Heart right ventricle (tissue), 16 donors: ENCODE measurements at regions not wholly inside any gene's neighbourhood (a gene's known extent, or its start where the extent isn't known, plus 50 kb on each side); places are given as distances from the start of the nearest gene placed in this dataset.

Source experiments
- ATAC-seq, 8 donors: fragments of 200-7000 bp; cut with Tn5 transposase; one replicate each; pipeline ENCODE4 v1.9.1; 2020; ENCODE audit warnings: mild to moderate bottlenecking in 8 of 8, moderate library complexity in 8 of 8, moderate number of reproducible peaks in 1 of 8
- DNase-seq, 2 donors: peaks; one replicate each; pipeline ENCODE4 v3.0.0-alpha.2; 2020
- H3K27ac ChIP-seq, 10 donors: fragments of 200-600 bp; sonication (generic) in 2 of 10; one replicate each; pipeline versions ENCODE4 v1.5.0 to v1.8.0; 2020 to 2022; ENCODE audit warnings: mild to moderate bottlenecking in 3 of 10
- H3K27me3 ChIP-seq, 7 donors: fragments of 200-600 bp; one replicate each; pipeline ENCODE4 v1.8.0; 2021 to 2022; ENCODE audit warnings: mild to moderate bottlenecking in 2 of 7
- H3K36me3 ChIP-seq, 9 donors: fragments of 200-600 bp; sonication (generic) in 1 of 9; one replicate each; pipeline versions ENCODE4 v1.5.0 to v1.8.0; 2020 to 2022; ENCODE audit warnings: mild to moderate bottlenecking in 2 of 9
- H3K4me1 ChIP-seq, 9 donors: fragments of 200-600 bp; sonication (generic) in 1 of 9; one replicate each; pipeline versions ENCODE4 v1.5.0 to v1.8.0; 2020 to 2022; ENCODE audit warnings: mild to moderate bottlenecking in 4 of 9
- H3K4me3 ChIP-seq, 10 donors: fragments of 200-600 bp; sonication (generic) in 2 of 10; one replicate each; pipeline versions ENCODE4 v1.5.0 to v1.8.0; 2020 to 2022; ENCODE audit warnings: mild to moderate bottlenecking in 7 of 10, moderate library complexity in 2 of 10
- H3K9me3 ChIP-seq, 11 donors: fragments of 200-600 bp in 10 of 11; sonication (generic) in 2 of 11; one replicate each; pipeline versions ENCODE4 v1.5.0 to v1.8.0; 2013 to 2022; ENCODE audit warnings: mild to moderate bottlenecking in 2 of 11, control low read depth in 1 of 11, moderate library complexity in 1 of 11
- CTCF ChIP-seq, 9 donors: fragments of 200-600 bp; sonication (generic) in 2 of 9; IDR thresholded peaks; one replicate each; pipeline versions ENCODE4 v1.5.0 to v1.8.0; 2021 to 2022; ENCODE audit warnings: antibody characterized with exemption in 9 of 9, mild to moderate bottlenecking in 5 of 9, moderate library complexity in 1 of 9
- WGBS, 2 donors: extraction: QIAGEN DNeasy Blood & Tissue Kit; methylation state at CpG; one replicate each; pipeline ENCODE4 v1.1.7; 2013; ENCODE audit warnings: inconsistent platforms in 1 of 2; 5-methylcytosine and 5-hydroxymethylcytosine counted together
- intact Hi-C, 10 donors: fragments of 100-400 bp; cut with DNase I; formaldehyde crosslinking; loops; one replicate each; pipeline versions ENCODE4 v1.11.1 to v1.14.2; 2022
- donor health status: Arrhythmogenic right ventricular cardiomyopathy.
- donor health status: ischemic (EF 13 %, LVEDD 7.1; RV severe dilation, severe dysfunction).
- donor health status: healthy with polysubstance abuse.
- donor health status: DM: no; HTN: yes; CAD: no.
- donor health status: DM: no; HTN: no; CAD: no.
- donor health status: ischemic (EF 25% LVEDD 6.9; RV normal size, moderate dysfunction).
- donor health status: ischemic (EF 25% LVEDD 5.7; RV mildly dilated, moderate dysfunction).
- donor health status: healthy.
- donor health status: DM: yes; HTN: yes; CAD: no.
- donor health status: Ischemic cardiomyopathy.
- donor health status: ischemic (EF 35%, LVEDD 5.7; RV mildly dilated, moderate dysfunction).
- donor health status: nonischemic (EF 11% LVEDD 7.7; RV severe dilation, severe dysfunction).
- donor health status: DM: yes; HTN: yes; CAD: no.
- donor health status: PGD.
- donor health status: ischemic (EF 29% LVEDD 5.4; RV normal size, mild dysfunction).
- donor health status: nonischemic (EF 23%, LVEDD 6.1; RV moderate dilation, normal function).

GRCh38 chr2:401019-401679, 113.3 kb upstream of the ALKAL2 start:
- no peak for DNase-seq
- H3K36me3 ChIP-seq = no peaks in the 10 kb centered on the region
- ATAC-seq = no peak
- H3K9me3 ChIP-seq = peaks cover 0 to 20% (median 0%) of the 10 kb centered on the region in 11 donors
- H3K4me3 ChIP-seq = no peak overlapping the region
- intact Hi-C loops = no loop called here
- TF ChIP-seq CTCF (IDR thresholded peaks at IDR 0.05) = no peak
- peaks cover 0 to 9% (median 0%) of the 10 kb centered on the region in 7 donors for H3K27me3 ChIP-seq
- 70% methylated on average over 14 of the region's 14 CpGs for WGBS, 2 donors
- no peaks in the 10 kb centered on the region for H3K4me1 ChIP-seq
- H3K27ac ChIP-seq = no peak overlapping the region

- ATAC-seq = no peak
- no peak overlapping the region for H3K27ac ChIP-seq
- no peaks in the 10 kb centered on the region for H3K4me1 ChIP-seq
- no peaks in the 10 kb centered on the region for H3K36me3 ChIP-seq
- peaks cover 0 to 1% (median 0%) of the 10 kb centered on the region in 11 donors for H3K9me3 ChIP-seq
- peaks cover 0 to 15% (median 0%) of the 10 kb centered on the region in 7 donors for H3K27me3 ChIP-seq
- H3K4me3 ChIP-seq = no peak overlapping the region
- no peak for DNase-seq
- intact Hi-C loops = no loop called here
- WGBS, 2 donors = 89 to 91% methylated on average over 9 of the region's 9 CpGs
- TF ChIP-seq CTCF (IDR thresholded peaks at IDR 0.05) = no peak
These were observed 110.0 kb upstream of the ALKAL2 start for GRCh38 chr2:397926-398325.

GRCh38 chr2:397521-397920, 109.6 kb upstream of the ALKAL2 start:
- H3K27me3 ChIP-seq = peaks cover 0 to 18% (median 1%) of the 10 kb centered on the region in 7 donors
- intact Hi-C loops = no loop called here
- no peak overlapping the region for H3K27ac ChIP-seq
- DNase-seq (no peak), ATAC-seq (no peak)
- H3K9me3 ChIP-seq = no peaks in the 10 kb centered on the region
- no peaks in the 10 kb centered on the region for H3K36me3 ChIP-seq
- no peak overlapping the region for H3K4me3 ChIP-seq
- 84 to 88% methylated on average over 14 of the region's 14 CpGs for WGBS, 2 donors
- H3K4me1 ChIP-seq = no peaks in the 10 kb centered on the region
- no peak for TF ChIP-seq CTCF (IDR thresholded peaks at IDR 0.05)

GRCh38 chr2:396903-397302, 109.0 kb upstream of the ALKAL2 start:
- peaks cover 0 to 23% (median 3%) of the 10 kb centered on the region in 7 donors for H3K27me3 ChIP-seq
- DNase-seq (no peak), ATAC-seq (no peak)
- H3K9me3 ChIP-seq = no peaks in the 10 kb centered on the region
- intact Hi-C loops = no loop called here
- no peak overlapping the region for H3K4me3 ChIP-seq
- 87% methylated on average over 11 of the region's 11 CpGs for WGBS, 2 donors
- no peak for TF ChIP-seq CTCF (IDR thresholded peaks at IDR 0.05)
- H3K27ac ChIP-seq = no peak overlapping the region
- no peaks in the 10 kb centered on the region for H3K4me1 ChIP-seq
- no peaks in the 10 kb centered on the region for H3K36me3 ChIP-seq
